NCI-H128 (cell line): ENCODE measurements at regions not wholly inside any gene's neighbourhood (a gene's known extent, or its start where the extent isn't known, plus 50 kb on each side); places are given as distances from the start of the nearest gene placed in this dataset.
"Not testable (repeated sequence)": the region's sequence is repeated elsewhere in the genome, so short reads cannot be mapped to it uniquely, and the experiment has no call there.

Experiments
- DNase-seq: peaks from one replicate; lab custom pipeline; 2025; ENCODE audit not compliant: unreplicated experiment; lab: John Stamatoyannopoulos, UW

DNA sequence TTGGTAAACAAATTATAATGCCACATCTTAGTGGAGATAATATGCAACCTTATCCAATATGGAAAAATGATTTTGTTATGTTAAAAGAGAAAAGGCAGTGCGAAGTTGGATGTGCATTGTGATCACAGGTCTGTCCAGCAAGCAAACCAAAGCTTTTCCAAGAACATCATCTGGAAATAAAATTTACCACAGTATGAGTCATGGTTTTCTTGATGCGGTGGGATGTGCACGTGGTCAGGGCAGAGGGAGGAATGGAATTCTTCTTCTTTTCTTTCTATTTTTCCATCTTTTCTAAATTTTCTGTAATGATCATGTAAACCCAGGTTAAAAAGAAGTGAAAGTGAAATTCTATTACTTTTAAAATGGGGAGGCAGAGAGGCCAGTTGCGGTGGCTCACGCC, 169.8 kb downstream of the C11orf91 start:
- no peak for DNase-seq

- DNase-seq = no peak
Observed at GRCh38 chr11:33529461-33529860, 171.2 kb downstream of the C11orf91 start.

DNA sequence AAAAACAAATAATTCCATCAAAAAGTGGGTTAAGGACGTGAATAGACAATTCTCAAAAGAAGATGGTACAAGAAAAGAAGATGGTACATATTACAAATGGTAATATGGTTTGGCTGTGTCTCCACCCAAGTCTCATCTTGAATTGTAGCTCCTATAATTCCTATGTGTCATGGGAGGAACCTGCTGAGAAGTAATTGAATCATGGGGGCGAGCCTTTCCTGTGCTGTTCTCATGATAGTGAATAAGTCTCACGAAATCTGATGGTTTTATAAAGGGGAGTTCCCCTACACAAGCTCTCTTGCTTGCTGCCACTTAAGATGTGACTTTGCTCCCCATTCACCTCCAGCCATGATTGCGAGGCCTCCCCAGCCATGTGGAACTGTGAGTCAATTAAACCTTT, 172.9 kb downstream of the C11orf91 start:
- DNase-seq = not testable (repeated sequence)

DNA sequence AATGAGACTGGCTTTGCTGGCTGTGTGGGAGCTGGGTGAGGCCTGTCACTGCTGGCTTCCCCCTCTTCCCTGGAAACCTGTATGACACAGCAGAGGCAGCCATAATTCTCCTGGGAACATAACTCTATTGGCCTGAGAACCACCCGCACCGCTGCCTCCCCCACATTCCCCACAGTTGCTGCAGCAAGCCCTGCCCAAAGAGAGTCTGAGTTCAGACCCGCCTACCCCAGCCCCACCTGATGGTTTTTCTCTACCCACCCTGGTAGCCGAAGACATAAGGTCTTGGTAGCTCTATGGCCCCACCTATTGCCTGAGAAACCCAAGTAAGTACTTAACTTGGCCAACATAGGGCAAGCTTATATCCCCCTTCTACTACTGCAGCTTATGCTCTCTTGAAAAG, 174.8 kb downstream of the C11orf91 start:
- DNase-seq = no peak

DNA sequence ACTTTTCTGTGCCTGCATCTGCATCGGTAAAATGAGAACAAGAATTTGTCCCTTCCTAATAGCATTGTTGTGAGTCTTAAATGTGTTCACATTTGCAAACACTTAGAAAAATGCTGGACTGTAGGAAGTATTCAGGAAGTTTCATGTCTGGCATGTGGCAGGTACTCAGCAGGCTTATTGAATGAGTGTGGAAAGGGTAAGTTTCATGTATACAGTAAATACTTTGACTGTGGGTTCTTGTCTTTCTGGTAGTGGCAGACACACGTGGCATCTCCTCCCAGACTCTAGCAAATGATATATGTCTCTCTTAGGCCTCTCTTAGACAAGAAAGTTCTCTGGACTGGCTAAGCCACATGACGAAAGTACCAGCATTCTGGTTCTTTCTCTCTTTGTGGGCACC, 179.2 kb downstream of the C11orf91 start:
- no peak for DNase-seq

DNA sequence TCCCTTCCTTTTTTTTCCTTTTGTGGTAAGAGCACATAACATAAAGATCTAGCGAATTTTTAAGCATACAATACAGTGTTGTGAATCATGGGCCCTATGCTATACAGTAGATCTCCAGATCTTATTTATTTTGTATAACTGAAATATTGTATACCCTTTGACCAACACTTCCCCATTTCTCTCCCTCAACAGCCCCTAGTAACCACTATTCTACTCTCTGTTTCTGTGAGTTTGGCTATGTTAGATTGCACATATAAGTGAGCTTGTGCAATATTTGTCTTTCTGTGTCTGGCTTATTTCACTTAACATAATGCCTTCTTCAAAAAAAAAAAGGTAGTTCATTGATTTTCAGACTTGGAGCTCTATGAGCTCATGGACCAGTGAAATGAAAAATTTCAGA, 180.5 kb downstream of the C11orf91 start:
- no peak for DNase-seq

GRCh38 chr11:33515347-33515746, 185.3 kb downstream of the C11orf91 start:
- DNase-seq = no peak

- DNase-seq = no peak
Observed at GRCh38 chr11:33514079-33514925, 186.3 kb downstream of the C11orf91 start.

- no peak for DNase-seq
Observed at GRCh38 chr11:33509632-33510031, 191.0 kb downstream of the C11orf91 start.

DNA sequence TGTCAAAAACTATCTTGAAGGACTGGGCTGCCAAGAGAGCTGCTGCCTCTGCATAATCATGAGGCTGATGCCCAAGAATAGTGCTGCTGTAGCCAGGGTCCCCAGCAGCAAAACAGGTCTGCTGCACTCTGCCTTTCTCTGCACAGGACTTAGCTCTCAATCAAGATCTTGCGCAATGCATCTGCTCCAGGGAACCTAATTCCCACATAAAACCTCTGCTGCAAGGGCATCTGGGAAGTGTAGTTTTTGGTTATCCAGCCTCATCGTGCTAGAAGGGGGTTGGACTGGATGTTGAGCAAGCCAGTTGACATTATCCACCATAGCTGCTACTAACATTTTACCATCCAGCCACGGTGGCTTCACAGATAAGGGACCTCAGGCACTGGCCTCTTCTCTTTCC, 192.7 kb downstream of the C11orf91 start:
- no peak for DNase-seq

- DNase-seq = no peak
Observed at GRCh38 chr11:33507356-33507755, 193.3 kb downstream of the C11orf91 start.

DNA sequence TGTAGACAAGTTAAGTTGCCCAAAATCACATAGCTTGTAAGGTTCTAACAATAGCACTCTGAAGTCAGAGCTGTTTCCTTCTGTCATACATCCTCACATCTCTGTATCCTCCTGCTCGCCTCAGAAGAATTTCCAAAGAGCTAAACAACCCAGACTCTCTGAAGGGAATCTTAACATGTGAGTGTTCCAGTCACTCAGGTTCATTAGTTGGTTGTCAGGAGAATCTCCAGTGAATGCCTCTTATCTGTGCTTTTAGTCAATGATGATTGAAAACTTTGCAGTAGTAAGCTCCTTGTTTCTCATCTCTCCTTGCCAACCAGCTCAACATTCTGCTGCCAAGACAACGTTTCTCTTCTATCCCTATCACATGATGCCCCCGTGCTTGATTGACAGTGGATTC, 195.5 kb downstream of the C11orf91 start:
- no peak for DNase-seq

- DNase-seq = no peak
Observed at GRCh38 chr11:33500861-33501479, 199.7 kb downstream of the C11orf91 start.

GRCh38 chr11:33500332-33500731, 200.3 kb downstream of the C11orf91 start:
- no peak for DNase-seq

DNA sequence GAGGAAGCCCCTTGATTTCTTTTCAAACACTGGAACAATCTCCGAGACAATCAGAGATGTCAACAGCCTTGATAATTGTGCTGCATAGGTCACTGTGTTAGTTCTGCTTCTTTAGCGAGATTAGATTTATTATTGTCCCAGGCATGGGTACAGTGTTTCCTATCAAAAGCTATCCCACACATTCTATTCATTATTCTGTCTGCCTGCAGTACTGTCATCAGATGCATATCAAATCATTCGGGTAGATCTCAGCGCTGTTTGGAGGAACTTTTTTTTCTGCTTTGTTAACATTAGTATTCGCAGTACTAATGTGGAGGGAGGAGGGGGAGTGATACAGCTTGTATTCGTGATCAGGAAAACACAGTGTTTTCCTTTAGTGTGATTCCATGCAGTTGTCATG, 208.0 kb downstream of the C11orf91 start:
- DNase-seq = no peak

DNA sequence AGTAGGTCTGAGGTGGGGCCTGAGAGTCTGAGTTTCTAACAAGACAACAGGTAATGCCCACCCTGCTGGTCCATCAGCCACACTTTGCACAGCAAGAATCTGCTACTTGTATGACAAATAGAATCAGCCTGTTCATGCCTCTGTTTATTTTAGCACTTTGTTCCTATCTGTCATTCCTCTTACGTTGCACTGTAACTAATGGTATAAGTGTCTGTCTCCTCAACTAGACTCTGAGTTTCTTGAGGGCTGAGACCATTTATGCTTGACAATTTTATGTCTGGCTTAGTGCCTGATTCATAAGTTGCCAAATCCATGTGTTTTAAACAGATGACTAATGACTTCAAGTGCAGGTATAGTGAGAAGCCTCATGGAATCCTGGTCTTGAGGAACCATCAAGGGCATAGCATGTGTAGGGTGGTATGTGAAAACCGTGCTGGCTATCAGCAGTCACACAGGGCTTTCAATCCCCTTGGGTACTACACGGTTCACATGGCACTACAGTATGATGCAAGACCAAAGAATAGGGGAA, 209.7 kb downstream of the C11orf91 start:
- no peak for DNase-seq

- DNase-seq = no peak
Observed at GRCh38 chr11:33488971-33489370, 211.7 kb downstream of the C11orf91 start.

DNA sequence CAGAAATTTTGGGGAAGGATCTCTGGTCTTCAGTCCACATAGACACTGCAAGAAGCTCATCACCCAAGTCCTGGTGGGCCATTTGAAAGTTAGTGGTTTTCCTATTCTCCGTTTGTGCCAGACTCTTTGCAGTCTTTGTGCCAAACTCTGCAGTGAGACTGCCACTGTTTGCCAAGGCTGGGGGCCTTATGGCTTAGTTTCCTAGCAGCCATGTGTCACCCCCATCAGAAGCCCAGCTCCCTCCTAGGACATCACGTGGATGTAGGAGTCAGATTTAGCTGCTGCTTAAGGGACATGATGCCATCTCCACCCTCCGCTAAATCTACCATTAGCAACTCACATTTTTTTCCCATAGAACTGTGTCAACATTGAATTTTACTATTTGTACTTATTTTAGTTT, 220.0 kb downstream of the C11orf91 start:
- DNase-seq = no peak

DNA sequence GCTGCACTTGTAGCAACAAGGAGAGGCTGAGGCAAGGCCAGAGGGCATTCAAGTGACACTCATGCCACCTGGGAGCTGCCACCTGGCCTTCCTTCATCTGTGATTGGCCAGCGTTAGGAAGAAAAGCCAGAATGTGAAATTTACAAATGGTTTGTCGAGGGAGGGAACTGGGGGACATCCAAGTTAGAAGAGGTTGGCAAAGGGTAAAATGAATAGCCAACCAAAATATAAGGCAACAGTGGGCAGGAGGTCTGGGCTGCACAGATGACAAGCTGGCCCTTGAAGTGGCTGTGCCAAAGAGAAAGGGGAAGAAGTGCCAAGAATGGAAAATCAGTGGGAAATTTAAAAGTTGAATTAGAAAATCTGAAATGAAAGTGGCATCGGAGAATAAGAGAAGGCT, 221.4 kb downstream of the C11orf91 start:
- DNase-seq = no peak

DNA sequence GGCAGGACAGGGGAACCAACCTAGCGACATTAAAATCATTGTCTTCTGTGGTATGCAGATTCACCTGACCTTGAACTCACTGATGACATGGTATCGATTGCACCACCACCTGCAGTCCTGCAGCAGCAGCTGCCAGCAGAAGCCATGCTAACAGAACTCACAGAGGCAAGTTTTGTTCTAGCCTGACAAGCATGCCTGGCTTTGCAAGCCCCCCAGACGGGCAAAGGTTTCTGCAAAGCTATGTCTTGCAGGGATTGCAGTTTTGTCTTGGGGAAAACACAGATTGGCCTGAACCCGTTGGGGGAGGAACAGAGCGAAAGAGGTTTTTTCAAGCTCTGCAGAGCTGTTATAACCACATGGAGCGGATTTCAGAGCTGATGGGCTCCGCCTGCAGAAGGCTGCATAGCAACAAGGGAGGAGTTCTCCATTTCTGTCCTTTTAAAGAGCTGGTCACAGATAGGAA, 221.0 kb downstream of the HIPK3 start:
- no peak for DNase-seq

GRCh38 chr11:33476945-33477606, 219.9 kb downstream of the HIPK3 start:
- no peak for DNase-seq

DNA sequence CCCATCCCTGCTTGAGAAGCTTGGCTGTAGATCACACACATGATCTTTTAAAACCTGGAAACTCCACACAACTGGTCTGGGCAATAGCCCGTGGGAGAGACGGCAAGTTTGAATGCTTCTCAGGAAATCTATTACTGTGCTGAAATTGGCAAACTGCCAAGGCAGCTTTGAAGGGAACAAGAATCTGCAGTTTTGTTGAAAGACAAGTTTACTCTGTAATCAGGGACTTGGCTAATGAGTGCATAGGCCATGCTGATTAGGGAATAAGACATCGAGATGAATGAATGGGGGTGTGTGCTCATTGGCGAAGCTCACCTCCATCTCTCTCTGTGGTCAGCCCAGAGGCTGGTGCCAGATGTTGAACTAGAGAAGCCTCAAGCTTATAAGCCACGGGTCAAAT, 218.8 kb downstream of the HIPK3 start:
- no peak for DNase-seq
